K562 (cell line): ENCODE measurements at regions not wholly inside any gene's neighbourhood (a gene's known extent, or its start where the extent isn't known, plus 50 kb on each side); places are given as distances from the start of the nearest gene placed in this dataset.

Experiments used
- CHD7 ChIP-seq: fragments of 200-600 bp; sonication (generic); IDR thresholded peaks from one replicate; pipeline ENCODE4 v1.6.1; 2012; ENCODE audit warnings: mild to moderate bottlenecking, low read depth, low read length, inconsistent platforms
- IRF1 ChIP-seq: sonication (generic); formaldehyde crosslinking; IDR thresholded peaks from 2 replicates; pipeline ENCODE4 v1.8.0; 2022; ENCODE audit warnings: missing genetic modification reagents, mild to moderate bottlenecking, borderline replicate concordance
- NCOA4 ChIP-seq: fragments of 450-650 bp; IDR thresholded peaks from 2 replicates; pipeline ENCODE4 v1.6.1; 2018; ENCODE audit warnings: mild to moderate bottlenecking; ENCODE audit not compliant: partially characterized antibody
- SIN3B ChIP-seq: fragments of 450-650 bp; IDR thresholded peaks from 2 replicates; pipeline ENCODE4 v1.6.1; 2017; ENCODE audit warnings: low read depth, mild to moderate bottlenecking, moderate library complexity
- TEAD2 ChIP-seq: fragments of 450-650 bp; IDR thresholded peaks from 2 replicates; pipeline ENCODE4 v1.6.1; 2016; ENCODE audit warnings: missing genetic modification characterization, control low read depth, missing compliant biosample characterization
- TF ChIP-seq, protein P1 (sequence below): fragments of 250-450 bp; sonication (Bioruptor Pico); IDR thresholded peaks from 2 replicates; pipeline ENCODE4 v1.5.0; 2021; ENCODE audit warnings: mild to moderate bottlenecking, moderate library complexity
- TF ChIP-seq, protein P2 (sequence below): sonication (generic); formaldehyde crosslinking; IDR thresholded peaks from 2 replicates; pipeline ENCODE4 v1.8.0; 2023; ENCODE audit warnings: mild to moderate bottlenecking, missing genetic modification reagents

DNA sequence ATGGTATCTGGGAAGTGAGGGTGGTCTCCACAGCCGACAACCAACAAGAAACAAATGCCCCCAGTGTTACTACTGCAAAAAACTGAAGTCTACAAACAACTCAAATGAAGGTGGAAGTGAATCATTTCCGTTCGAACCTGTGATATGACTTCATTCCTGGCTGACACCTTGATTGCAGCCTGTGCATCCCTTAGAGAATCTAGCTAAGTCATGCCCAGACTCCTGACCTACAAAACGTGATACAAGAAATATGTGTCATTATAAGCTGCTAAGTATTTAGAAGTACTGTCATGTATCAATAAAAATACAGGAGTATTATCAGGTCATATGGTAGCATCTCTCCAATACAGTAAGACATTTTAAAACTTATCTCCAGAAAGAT is 959.7 kb upstream of the LCORL start (continued):
- no peak for TF ChIP-seq CHD7
- TF ChIP-seq, protein P1, sequence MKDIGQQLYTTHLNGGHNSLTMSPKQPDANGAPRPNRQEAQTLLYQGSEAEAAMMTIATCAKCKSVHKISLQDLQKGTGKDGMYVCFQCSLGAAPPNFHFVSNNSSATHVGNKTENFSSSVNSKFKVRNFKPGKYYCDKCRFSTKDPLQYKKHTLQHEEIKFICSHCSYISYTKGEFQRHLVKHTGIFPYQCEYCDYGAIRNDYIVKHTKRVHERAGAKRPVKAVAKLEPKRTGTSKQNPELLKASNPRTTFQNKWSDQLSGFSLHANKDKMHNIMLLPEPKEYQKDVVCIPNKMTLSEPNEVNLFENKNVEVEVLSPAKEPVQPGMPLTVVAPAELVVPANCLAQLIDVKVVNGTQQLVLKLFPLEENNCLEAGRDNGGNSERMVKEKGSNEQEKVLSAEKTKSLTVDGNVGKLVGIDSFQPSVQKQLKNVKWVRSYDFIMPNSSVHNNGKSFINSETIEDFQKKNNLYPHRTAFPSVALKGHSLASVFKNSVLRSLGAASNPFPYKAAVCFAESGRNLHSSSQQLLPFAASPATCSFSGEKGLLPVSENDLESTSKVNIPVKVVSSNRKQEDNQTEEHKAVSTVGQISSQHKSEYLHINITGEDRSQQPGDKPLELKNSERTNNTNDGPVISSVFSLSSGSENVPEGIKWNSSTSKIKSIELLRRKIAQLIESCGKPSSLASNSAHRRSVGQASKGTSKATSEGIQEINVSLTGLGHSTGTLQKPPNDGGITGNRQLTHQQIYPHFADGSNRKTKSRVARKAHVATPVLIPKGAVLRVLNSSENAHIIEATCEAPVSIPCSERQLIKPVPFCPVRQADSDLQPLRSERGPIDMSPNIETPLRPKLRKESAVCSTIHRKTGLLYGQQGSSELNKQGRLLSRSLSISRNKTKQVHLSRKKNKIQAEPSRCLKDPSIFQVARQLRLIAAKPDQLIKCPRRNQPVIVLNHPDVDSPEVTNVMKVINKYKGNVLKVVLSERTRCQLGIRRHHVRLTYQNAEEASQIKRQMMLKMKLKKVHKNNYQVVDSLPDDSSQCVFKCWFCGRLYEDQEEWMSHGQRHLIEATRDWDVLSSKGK: no peak
- TF ChIP-seq, protein P2, sequence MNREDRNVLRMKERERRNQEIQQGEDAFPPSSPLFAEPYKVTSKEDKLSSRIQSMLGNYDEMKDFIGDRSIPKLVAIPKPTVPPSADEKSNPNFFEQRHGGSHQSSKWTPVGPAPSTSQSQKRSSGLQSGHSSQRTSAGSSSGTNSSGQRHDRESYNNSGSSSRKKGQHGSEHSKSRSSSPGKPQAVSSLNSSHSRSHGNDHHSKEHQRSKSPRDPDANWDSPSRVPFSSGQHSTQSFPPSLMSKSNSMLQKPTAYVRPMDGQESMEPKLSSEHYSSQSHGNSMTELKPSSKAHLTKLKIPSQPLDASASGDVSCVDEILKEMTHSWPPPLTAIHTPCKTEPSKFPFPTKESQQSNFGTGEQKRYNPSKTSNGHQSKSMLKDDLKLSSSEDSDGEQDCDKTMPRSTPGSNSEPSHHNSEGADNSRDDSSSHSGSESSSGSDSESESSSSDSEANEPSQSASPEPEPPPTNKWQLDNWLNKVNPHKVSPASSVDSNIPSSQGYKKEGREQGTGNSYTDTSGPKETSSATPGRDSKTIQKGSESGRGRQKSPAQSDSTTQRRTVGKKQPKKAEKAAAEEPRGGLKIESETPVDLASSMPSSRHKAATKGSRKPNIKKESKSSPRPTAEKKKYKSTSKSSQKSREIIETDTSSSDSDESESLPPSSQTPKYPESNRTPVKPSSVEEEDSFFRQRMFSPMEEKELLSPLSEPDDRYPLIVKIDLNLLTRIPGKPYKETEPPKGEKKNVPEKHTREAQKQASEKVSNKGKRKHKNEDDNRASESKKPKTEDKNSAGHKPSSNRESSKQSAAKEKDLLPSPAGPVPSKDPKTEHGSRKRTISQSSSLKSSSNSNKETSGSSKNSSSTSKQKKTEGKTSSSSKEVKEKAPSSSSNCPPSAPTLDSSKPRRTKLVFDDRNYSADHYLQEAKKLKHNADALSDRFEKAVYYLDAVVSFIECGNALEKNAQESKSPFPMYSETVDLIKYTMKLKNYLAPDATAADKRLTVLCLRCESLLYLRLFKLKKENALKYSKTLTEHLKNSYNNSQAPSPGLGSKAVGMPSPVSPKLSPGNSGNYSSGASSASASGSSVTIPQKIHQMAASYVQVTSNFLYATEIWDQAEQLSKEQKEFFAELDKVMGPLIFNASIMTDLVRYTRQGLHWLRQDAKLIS: no peak
- no peak for TF ChIP-seq NCOA4
- TF ChIP-seq IRF1 (CRISPR knock-in tag): no peak
- TF ChIP-seq TEAD2 (tag): no peak
- no peak for TF ChIP-seq SIN3B
